K562 (cell line): ENCODE measurements at regions not wholly inside any gene's neighbourhood (a gene's known extent, or its start where the extent isn't known, plus 50 kb on each side); places are given as distances from the start of the nearest gene placed in this dataset.

Source experiments
- ATF3 ChIP-seq, 2 experiments: fragments of 450-650 bp in 1 of 2; sonication (generic) in 1 of 2; formaldehyde crosslinking in 1 of 2; IDR thresholded peaks in 1 of 2; conservative IDR thresholded peaks in 1 of 2; 2 replicates each; pipeline versions ENCODE4 v1.6.1 to v1.8.1; 2016 to 2023; ENCODE audit warnings: mild to moderate bottlenecking in 2 of 2, moderate library complexity in 2 of 2, inconsistent platforms in 1 of 2, missing genetic modification reagents in 1 of 2
- BCLAF1 ChIP-seq, 2 experiments: fragments of 450-650 bp in 1 of 2; IDR thresholded peaks; 2 replicates each; pipeline ENCODE4 v1.6.1; 2011 to 2017; ENCODE audit warnings: low read depth in 2 of 2, antibody characterized with exemption in 1 of 2, borderline replicate concordance in 1 of 2, low read length in 1 of 2, mild to moderate bottlenecking in 1 of 2, mixed read lengths in 1 of 2; ENCODE audit not compliant: control insufficient read depth in 1 of 2
- CTCF ChIP-seq, 3 experiments: IDR thresholded peaks in 2 of 3; conservative IDR thresholded peaks in 1 of 3; 2 replicates each; pipeline ENCODE4 v1.5.1; 2011 to 2012; ENCODE audit warnings: low read length in 3 of 3, mild to moderate bottlenecking in 3 of 3, control low read depth in 2 of 3, improper control_type of control experiment in 1 of 3, inconsistent platforms in 1 of 3, low read depth in 1 of 3, mixed read lengths in 1 of 3, moderate library complexity in 1 of 3; ENCODE audit not compliant: insufficient read depth in 2 of 3
- HDAC6 ChIP-seq: IDR thresholded peaks from 2 replicates; pipeline ENCODE4 v1.6.1; 2012; ENCODE audit warnings: low read depth, mild to moderate bottlenecking, control low read depth, inconsistent platforms, low read length, moderate library complexity
- KHSRP ChIP-seq: fragments of 450-650 bp; IDR thresholded peaks from 2 replicates; pipeline ENCODE4 v1.6.1; 2017
- PTTG1 ChIP-seq: fragments of 450-650 bp; IDR thresholded peaks from 2 replicates; pipeline ENCODE4 v1.6.1; 2016; ENCODE audit warnings: low read depth, mild to moderate bottlenecking, missing genetic modification characterization, missing compliant biosample characterization
- SMAD3 ChIP-seq: fragments of 450-650 bp; formaldehyde crosslinking; conservative IDR thresholded peaks from 2 replicates; pipeline ENCODE4 v1.4.0; 2020; ENCODE audit warnings: mild to moderate bottlenecking
- TF ChIP-seq, protein P1 (sequence below): sonication (generic); formaldehyde crosslinking; IDR thresholded peaks from 2 replicates; pipeline ENCODE4 v1.8.0; 2022; ENCODE audit warnings: missing genetic modification reagents, mild to moderate bottlenecking, borderline replicate concordance

DNA sequence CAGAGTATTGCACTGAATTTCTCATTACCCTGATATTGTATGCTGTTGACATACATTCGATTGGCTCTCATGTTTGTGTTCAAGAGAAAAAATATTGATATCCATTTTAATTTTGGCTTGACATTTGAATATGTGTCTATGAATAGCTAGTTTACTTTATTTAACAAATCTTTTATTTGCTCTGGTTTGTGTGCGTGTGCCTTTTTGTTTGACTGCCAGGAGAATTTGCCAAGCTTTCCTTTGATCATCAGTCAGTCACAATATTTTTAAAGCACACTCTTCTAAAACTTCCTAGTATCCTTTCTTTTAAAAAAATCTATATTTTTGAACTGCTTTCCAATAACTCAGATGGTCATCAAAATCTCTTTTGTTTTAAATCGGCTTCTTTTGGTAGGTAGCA lies 179.3 kb upstream of the FLRT2 start:
- TF ChIP-seq BCLAF1 (IDR thresholded peaks at IDR 0.05; ENCODE audit: borderline replicate concordance in 1 of 2, control insufficient read depth in 1 of 2, low read depth in 2 of 2, low read length in 1 of 2) (no peak), CTCF (IDR thresholded peaks at IDR 0.05 in 2 of 3, conservative IDR thresholded peaks at IDR 0.05 in 1 of 3; ENCODE audit: insufficient read depth in 2 of 3, low read depth in 1 of 3, low read length in 3 of 3) (no peak), KHSRP (no peak), ATF3 (IDR thresholded peaks at IDR 0.05) (no peak), ATF3 (CRISPR knock-in tag; conservative IDR thresholded peaks at IDR 0.05) (no peak), HDAC6 (no peak), SMAD3 (CRISPR knock-in tag) (no peak), PTTG1 (tag) (no peak)
- TF ChIP-seq, protein P1, sequence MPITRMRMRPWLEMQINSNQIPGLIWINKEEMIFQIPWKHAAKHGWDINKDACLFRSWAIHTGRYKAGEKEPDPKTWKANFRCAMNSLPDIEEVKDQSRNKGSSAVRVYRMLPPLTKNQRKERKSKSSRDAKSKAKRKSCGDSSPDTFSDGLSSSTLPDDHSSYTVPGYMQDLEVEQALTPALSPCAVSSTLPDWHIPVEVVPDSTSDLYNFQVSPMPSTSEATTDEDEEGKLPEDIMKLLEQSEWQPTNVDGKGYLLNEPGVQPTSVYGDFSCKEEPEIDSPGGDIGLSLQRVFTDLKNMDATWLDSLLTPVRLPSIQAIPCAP (CRISPR knock-in tag) = no peak
